IPS-NIHi11 (cell line): ENCODE measurements at regions not wholly inside any gene's neighbourhood (a gene's known extent, or its start where the extent isn't known, plus 50 kb on each side); places are given as distances from the start of the nearest gene placed in this dataset.
A peak's percentile ranks its signal among the peaks of the same experiment; 100 is the strongest.
"Not testable (repeated sequence)": the region's sequence is repeated elsewhere in the genome, so short reads cannot be mapped to it uniquely, and the experiment has no call there.

Source experiments
- DNase-seq: peaks from one replicate; pipeline ENCODE4 v3.0.0; 2012; ENCODE audit warnings: mixed read lengths, low spot score

DNA sequence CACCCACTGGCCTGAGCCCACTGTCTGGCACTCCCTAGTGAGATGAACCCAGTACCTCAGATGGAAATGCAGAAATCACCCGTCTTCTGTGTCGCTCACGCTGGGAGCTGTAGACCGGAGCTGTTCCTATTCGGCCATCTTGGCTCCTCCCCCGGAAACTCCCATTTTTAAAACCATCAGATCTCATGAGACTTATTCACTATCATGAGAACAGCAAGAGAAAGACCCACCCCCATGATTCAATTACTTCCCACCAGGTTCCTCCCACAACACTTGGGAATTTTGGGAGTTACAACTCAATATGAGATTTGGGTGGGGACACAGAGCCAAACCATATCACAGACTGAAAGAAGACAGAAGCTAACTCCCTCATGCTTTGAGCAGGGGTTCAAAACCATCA lies 134.5 kb downstream of the SLC39A8 start:
- DNase-seq, result not testable (repeated sequence)

GRCh38 chr4:102204634-102205033 lies 140.6 kb downstream of the SLC39A8 start:
- DNase-seq, result not testable (repeated sequence)

GRCh38 chr4:102196221-102196620 lies 149.1 kb downstream of the SLC39A8 start:
- no peak for DNase-seq

DNA sequence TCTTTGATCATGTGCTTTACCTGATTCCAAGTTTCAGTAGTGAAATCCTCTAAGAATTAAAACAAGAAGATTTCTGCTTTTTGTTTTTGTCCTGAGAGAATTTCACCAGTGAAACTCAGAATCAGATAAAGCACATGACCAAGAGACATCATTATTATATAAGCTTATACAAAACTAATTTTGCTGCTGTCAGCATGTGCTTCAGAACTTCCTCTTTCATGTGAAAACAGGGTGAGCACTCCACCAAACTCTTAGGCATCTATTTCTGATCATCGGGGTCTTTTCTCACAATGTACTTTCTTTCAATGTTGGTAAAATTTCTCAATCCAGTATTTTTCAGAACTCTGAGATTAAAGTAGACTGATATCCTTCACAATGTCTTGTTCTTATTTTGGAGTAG lies 152.1 kb downstream of the SLC39A8 start:
- DNase-seq, result no peak

DNA sequence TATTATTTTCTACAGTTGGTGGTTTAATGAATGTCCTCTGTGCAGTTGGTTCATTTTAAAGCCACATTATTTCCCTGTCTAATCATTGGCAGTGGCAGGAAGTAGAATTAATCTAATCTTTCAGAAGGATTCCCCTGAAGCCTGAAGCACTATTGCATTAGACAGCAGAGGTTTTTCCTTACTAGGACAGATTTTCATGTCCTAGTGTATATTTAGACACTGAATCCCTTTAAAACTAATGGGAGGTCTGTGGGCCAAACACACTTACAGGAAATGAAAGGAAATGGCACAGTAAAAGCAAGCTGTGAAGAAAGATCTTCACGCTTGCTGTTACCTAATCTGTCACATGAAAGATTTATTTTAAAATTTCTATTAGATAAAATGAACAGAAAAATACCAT lies 165.2 kb downstream of the SLC39A8 start:
- no peak for DNase-seq

DNA sequence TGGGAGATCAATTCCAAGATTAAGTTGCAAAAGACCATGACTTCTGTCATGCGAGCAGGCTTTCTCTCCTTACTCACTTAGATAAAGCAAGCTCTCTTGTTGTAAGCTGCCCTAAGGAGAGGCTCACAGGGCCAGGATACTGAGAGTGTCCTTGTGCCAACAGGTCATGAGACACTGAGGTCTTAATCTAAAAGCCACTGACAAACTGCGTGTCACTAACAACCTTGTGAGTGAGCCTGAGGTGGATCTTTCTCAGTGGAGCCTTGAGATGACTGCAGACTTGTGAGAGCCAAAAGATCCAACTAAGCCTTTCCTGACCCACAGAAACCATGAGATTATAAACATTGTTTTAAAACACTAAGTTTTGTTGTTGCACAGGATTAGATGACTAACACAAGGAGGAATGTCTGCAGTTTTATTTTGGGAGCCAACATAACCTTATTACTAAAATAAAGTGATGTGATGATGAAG lies 170.5 kb downstream of the SLC39A8 start:
- DNase-seq, result no peak

DNA sequence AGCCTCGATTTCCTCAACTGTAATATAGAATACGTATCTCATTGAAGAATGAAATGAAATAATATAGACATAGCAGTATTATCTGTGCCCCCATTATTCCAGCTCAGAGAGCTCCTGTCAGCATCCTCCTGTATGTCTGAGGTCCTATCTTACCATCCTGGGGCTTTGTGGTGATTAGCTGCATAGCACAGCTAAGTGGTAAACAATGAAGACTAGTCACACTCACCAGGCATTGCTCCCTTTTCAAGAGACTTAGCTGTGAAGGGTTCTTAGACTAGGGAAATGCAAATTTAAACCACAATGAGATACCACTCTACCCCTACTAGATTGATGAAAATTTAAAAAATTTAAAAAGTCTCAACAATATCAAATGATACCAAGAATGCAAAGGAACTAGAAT lies 172.9 kb downstream of the SLC39A8 start:
- DNase-seq, result peak; percentile 12

- no peak for DNase-seq
Measured at GRCh38 chr4:102170910-102171309, 174.4 kb downstream of the SLC39A8 start.

GRCh38 chr4:102169345-102169744 lies 175.9 kb downstream of the SLC39A8 start:
- peak; percentile 49 for DNase-seq

GRCh38 chr4:102168580-102168979 lies 176.7 kb downstream of the SLC39A8 start:
- DNase-seq, result peak; percentile 29

DNA sequence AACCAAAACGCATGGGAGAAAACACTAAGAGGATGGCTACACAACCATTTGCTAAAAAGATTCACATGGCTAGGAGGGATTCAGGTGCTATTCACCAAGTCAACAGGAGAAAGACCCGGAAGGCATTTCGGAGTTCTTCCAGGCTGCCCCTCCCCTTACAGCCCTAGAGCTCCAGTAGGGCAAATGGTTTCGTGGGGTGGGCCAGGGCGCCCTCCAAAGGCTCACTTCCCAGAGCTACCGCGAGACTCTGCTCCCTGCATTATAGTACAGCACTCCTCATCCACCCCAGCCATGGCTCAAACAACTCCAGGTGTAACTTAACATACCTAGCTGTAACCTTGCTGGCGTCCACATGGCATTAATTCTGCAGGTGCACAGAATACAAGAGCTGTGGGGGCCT lies 179.7 kb downstream of the SLC39A8 start:
- no peak for DNase-seq

DNA sequence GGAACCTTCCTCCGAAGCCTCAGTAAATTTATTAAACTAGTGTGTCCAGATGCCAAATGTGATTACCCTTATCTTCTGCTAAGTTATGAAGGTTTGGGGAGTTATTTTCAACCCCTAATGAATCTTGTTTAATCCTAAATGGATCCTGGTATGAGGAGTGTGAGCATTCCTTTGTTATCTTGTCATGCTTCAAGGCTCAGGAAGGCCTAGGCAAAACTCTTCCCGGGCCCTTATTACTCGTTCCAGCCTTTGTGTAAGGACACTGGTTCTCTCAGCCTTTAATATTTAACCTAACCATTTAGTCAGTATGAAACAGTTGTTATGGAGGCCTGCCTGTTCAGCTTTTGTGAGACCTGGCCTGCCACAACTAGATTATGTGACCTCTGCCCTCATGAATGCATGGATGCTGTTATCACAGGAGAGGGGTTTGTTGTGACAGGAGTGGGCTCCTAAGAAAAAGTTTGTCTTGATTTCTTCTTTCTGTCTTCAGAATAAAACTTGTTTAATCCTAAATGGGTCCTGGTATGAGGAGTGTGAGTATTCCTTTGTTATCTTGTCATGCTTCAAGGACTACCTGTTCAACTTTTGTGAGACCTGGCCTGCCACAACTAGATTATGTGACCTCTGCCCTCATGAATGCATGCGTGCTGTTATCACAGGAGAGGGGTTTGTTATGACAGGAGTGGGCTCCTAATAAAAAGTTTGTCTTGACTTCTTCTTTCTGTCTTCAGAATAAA lies 181.7 kb downstream of the SLC39A8 start:
- no peak for DNase-seq

DNA sequence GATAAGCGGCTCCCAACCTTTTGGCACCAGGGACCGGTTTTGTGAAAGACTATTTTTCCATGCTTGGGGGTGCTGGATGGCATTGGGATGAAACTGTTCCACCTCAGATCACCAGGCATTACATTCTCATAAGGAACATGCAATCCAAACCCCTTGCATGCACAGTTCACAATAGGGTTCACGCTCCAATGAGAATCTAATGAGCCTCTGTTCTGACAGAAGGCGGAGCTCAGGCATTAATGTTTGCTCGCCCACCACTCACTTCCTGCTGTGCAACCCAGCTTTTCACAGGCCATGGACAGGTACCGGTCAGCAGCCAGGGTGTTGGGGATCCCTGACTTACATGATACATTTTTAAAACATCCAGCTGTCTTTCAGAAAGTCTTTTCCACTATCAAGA lies 187.3 kb downstream of the SLC39A8 start:
- peak; percentile 19 for DNase-seq

DNA sequence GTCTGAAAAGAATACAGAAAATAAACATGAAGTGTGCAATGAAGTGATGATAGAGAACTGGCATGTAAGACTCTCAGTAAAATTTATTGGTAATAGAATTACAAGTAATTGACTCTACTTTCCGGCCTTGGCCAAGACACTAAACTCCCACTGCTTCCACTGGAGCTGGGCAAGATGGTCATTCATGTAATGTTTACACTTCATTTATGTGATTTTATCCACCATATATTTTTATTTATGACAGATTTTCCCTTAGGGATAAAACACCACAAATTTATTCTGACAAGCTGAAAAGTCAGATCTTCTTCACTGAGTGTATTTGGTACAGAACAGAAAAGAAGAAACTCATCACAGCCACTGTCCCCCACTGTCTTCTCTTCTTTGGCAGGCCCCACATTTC lies 191.9 kb downstream of the SLC39A8 start:
- DNase-seq, result no peak

DNA sequence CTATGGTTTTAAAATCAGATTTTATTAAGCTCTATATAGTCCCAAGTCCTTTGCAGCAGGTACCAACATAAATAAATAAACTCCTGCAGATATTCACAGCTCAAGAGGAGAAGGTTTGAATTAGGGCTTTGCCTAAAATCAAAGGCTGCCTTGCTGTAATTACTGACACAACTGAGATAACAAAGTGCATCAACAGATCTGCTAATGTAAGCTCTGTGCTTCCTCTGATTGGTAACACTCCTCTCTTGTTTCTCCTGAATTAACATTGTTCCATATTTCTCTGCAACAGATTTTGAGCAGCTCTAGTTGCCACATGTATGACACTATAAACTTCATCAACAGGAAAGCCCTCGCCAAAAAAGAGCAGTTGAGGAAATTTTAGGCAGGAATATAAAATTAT lies 193.6 kb downstream of the SLC39A8 start:
- no peak for DNase-seq

DNA sequence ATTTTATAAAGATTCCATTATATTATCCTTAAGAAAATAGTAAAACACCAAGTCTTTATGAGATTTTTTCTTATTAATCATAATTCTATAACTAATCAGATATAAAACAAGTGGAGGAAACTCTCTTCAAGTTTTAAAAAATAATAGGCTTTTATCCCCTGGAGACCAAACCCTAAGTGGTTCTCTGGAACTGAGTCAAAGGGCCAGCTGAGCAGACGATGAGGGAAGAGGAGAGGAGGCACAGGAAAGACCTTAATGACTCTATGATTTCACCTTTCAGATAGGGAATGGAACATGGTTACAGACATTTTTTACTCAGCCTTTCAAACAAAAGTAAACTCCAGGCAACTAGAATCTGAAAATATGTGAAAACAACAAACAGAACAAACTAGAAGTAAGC lies 201.8 kb downstream of the SLC39A8 start:
- no peak for DNase-seq

- no peak for DNase-seq
Measured at GRCh38 chr4:102141842-102142241, 203.4 kb downstream of the SLC39A8 start.

DNA sequence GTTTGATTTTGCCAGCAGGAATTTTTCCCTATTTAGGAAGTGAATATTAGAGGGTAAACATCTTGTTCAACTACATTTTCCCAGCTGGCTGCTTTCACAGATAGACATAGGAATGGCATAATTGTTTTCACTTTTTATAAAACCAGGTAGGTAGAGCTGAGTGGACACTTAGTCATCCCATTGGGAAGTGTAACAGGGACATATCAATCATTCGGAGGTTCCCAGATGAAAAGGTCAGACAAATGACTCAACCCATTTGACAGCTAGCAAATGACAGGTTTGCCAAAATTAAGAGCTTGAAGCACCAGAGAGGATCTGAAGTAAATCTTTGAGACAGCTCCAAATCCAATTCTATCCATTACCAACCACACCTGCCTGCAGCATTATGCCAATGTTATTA lies 205.3 kb downstream of the SLC39A8 start:
- DNase-seq, result no peak

GRCh38 chr4:102139132-102139573 lies 206.1 kb downstream of the SLC39A8 start:
- no peak for DNase-seq

GRCh38 chr4:102137217-102137616 lies 208.1 kb downstream of the SLC39A8 start:
- no peak for DNase-seq

DNA sequence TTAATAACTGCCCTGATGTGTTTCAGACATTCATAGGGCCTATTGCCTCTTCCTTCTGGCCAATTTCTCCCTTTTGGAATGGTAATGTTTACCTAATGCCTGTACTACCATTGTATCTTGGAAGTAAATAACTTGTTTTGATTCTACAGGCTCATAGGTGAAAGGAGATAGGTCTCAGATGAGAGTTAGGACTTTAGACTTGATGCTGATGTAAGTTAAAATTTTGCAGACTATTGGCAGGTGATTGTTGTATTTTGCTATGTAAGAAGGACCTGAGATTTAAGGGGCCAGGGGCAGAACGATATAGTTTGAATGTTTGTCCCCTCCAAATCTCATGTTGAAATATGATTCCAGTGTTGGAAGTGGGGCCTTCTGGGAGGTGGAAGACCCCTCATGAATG lies 215.5 kb downstream of the SLC39A8 start:
- no peak for DNase-seq
